Caco-2 (cell line): ENCODE measurements at regions not wholly inside any gene's neighbourhood (a gene's known extent, or its start where the extent isn't known, plus 50 kb on each side); places are given as distances from the start of the nearest gene placed in this dataset.
"Not testable (repeated sequence)": the region's sequence is repeated elsewhere in the genome, so short reads cannot be mapped to it uniquely, and the experiment has no call there.

Source experiments
- BruUV-seq: library from RNA; stranded (reverse); fragments of 400-500 nt; replicated peaks from 2 replicates; lab custom pipeline; 2021; lab: Mats Ljungman, UMichigan
- CTCF ChIA-PET: fragments of 300-600 bp; sonication (Branson Sonifier 250); formaldehyde crosslinking; loops from one replicate; lab custom pipeline; 2022; ENCODE audit warnings: antibody characterized with exemption; lab: Charles Lee
- POLR2A ChIA-PET: fragments of 300-600 bp; sonication (Branson Sonifier 250); formaldehyde crosslinking; loops from one replicate; lab custom pipeline; 2022; ENCODE audit warnings: antibody characterized with exemption; lab: Charles Lee
- DNase-seq, 2 experiments: peaks; one replicate each; pipeline versions ENCODE4 v3.0.0 to v3.0.0-alpha.2; 2020 to 2022
- H3K27me3 ChIP-seq: replicated peaks from 2 replicates; pipeline ENCODE4 v1.6.0; 2011; ENCODE audit warnings: low read length; ENCODE audit not compliant: control insufficient read depth, insufficient read depth
- H3K36me3 ChIP-seq: 2 replicates; pipeline ENCODE4 v1.5.1; 2011; ENCODE audit warnings: low read length; ENCODE audit not compliant: control insufficient read depth, insufficient read depth
- H3K4me1 ChIP-seq: fragments of 250-450 bp; sonication (Bioruptor Pico); 2 replicates; pipeline ENCODE4 v1.5.1; 2020; ENCODE audit warnings: mild to moderate bottlenecking
- H3K4me3 ChIP-seq: 2 replicates; pipeline ENCODE4 v1.5.1; 2011; ENCODE audit warnings: low read depth, mild to moderate bottlenecking, control low read depth, low read length
- H3K9me3 ChIP-seq: fragments of 250-450 bp; sonication (Bioruptor Pico); 2 replicates; pipeline ENCODE4 v1.5.1; 2020; ENCODE audit warnings: mild to moderate bottlenecking, moderate library complexity
- H3K27ac Mint-ChIP-seq: one replicate; pipeline ENCODE4 v1.8.0; 2022; ENCODE audit warnings: mixed read lengths; ENCODE audit not compliant: unreplicated experiment
- H3K27me3 Mint-ChIP-seq: one replicate; pipeline ENCODE4 v1.8.0; 2022; ENCODE audit warnings: mixed read lengths; ENCODE audit not compliant: insufficient read depth, unreplicated experiment
- H3K36me3 Mint-ChIP-seq: one replicate; pipeline ENCODE4 v1.8.0; 2022; ENCODE audit warnings: mild to moderate bottlenecking, mixed read lengths; ENCODE audit not compliant: insufficient read depth, unreplicated experiment
- H3K4me1 Mint-ChIP-seq: one replicate; pipeline ENCODE4 v1.8.0; 2022; ENCODE audit warnings: low read depth, mixed read lengths; ENCODE audit not compliant: unreplicated experiment
- H3K4me3 Mint-ChIP-seq: one replicate; pipeline ENCODE4 v1.8.0; 2022; ENCODE audit warnings: mild to moderate bottlenecking, moderate library complexity, mixed read lengths; ENCODE audit not compliant: unreplicated experiment
- H3K9me3 Mint-ChIP-seq: one replicate; pipeline ENCODE4 v1.8.0; 2022; ENCODE audit warnings: mixed read lengths; ENCODE audit not compliant: unreplicated experiment
- intact Hi-C: fragments of 100-400 bp; cut with micrococcal nuclease; formaldehyde crosslinking; loops from one replicate; pipeline ENCODE4 v1.10.0; 2022; ENCODE audit not compliant: unreplicated experiment
- TF ChIP-seq, protein P1 (sequence below), 2 experiments: fragments of 200-600 bp in 1 of 2; IDR thresholded peaks; 1 replicate in 1 of 2; 2 replicates in 1 of 2; pipeline versions ENCODE4 v1.5.1 to v1.8.0; 2011 to 2022; ENCODE audit warnings: antibody characterized with exemption in 1 of 2, control low read depth in 1 of 2, inconsistent platforms in 1 of 2, low read depth in 1 of 2, low read length in 1 of 2, mild to moderate bottlenecking in 1 of 2, moderate library complexity in 1 of 2; ENCODE audit not compliant: insufficient read depth in 1 of 2, severe bottlenecking in 1 of 2, unreplicated experiment in 1 of 2

DNA sequence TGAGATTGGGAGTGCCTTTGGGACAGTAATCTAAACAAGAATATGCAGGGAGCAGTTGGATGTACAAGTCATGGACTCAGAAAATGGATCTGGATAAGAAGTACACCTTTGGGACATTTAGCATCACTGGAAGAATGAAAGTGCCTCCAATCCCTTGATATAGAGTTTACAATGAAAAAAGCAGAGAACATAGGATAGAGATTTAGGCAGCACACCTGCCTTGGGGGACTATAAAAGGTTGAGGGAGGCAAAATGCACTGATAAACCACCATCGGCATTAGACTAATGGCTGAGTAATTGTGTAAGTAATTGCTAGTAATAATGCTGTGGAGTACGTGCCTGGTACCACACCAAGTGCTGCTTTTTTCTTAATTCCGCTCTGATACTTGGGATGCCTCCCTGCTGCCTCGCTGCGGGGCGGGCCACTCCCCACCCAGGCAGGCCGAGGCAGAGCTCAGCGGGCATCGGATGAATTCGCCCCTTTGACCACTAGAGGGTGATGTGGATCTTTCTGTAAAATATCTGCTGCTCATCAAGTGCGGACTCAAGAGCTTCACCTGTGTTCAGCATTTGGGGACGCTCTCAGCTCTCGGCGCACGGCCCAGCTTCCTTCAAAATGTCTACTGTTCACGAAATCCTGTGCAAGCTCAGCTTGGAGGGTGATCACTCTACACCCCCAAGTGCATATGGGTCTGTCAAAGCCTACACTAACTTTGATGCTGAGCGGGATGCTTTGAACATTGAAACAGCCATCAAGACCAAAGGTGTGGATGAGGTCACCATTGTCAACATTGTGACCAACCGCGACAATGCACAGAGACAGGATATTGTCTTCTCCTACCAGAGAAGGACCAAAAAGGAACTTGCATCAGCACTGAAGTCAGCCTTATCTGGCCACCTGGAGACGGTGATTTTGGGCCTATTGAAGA is 99.9 kb downstream of the ANKRD18B start:
- Histone ChIP-seq H3K27me3 (no peaks in the 10 kb centered on the region; the same call in 1 of the 2 replicates), H3K36me3 (no peaks in the 10 kb centered on the region), H3K9me3 (no peaks in the 10 kb centered on the region), H3K4me1 (no peaks in the 10 kb centered on the region), H3K4me3 (no peak overlapping the region)
- CTCF ChIA-PET, result interaction anchor here (0.5 to 2.9 kb wide), 30 partner anchors 9 to 542 kb away, joined by 3 to 137 read pairs (median 4); partner anchors contain the start of genes AQP3 and NOL6
- Mint-ChIP-seq H3K27me3 (peaks cover 8% of the 10 kb centered on the region), H3K27ac (no peak overlapping the region), H3K36me3 (no peaks in the 10 kb centered on the region), H3K9me3 (no peaks in the 10 kb centered on the region), H3K4me3 (no peak overlapping the region), H3K4me1 (peaks cover 13% of the 10 kb centered on the region)
- intact Hi-C loops, result loop anchor here (1.0 to 5.0 kb wide), 2 partner anchors 98 to 153 kb away; no protein-coding TSS in a partner anchor
- BruUV-seq, result no TSS peak
- TF ChIP-seq, protein P1, sequence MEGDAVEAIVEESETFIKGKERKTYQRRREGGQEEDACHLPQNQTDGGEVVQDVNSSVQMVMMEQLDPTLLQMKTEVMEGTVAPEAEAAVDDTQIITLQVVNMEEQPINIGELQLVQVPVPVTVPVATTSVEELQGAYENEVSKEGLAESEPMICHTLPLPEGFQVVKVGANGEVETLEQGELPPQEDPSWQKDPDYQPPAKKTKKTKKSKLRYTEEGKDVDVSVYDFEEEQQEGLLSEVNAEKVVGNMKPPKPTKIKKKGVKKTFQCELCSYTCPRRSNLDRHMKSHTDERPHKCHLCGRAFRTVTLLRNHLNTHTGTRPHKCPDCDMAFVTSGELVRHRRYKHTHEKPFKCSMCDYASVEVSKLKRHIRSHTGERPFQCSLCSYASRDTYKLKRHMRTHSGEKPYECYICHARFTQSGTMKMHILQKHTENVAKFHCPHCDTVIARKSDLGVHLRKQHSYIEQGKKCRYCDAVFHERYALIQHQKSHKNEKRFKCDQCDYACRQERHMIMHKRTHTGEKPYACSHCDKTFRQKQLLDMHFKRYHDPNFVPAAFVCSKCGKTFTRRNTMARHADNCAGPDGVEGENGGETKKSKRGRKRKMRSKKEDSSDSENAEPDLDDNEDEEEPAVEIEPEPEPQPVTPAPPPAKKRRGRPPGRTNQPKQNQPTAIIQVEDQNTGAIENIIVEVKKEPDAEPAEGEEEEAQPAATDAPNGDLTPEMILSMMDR (IDR thresholded peaks at IDR 0.05; ENCODE audit: insufficient read depth in 1 of 2, low read depth in 1 of 2, low read length in 1 of 2, severe bottlenecking in 1 of 2, unreplicated experiment in 1 of 2), result peak; percentile 82 to 89
- peak; percentile 71 to 84 for DNase-seq
- POLR2A ChIA-PET, result no interaction called here

DNA sequence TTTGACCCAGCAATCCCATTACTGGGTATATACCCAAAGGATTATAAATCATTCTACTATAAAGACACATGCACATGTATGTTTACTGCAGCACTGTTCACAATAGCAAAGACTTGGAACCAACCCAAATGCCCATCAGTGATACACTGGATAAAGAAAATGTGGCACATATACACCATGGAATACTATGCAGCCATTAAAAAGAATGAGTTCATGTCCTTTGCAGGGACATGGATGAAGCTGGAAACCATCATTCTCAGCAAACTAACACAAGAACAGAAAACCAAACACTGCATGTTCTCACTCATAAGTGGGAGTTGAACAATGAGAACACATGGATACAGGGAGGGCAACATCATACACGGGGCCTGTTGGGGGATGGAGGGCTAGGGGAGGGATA is 104.3 kb downstream of the ANKRD18B start:
- intact Hi-C loops, H3K36me3 Mint-ChIP-seq, H3K4me3 Mint-ChIP-seq, H3K36me3 ChIP-seq, H3K9me3 Mint-ChIP-seq, BruUV-seq, DNase-seq, CTCF ChIA-PET, H3K9me3 ChIP-seq, H3K27ac Mint-ChIP-seq, H3K27me3 Mint-ChIP-seq, H3K27me3 ChIP-seq, H3K4me1 Mint-ChIP-seq, H3K4me3 ChIP-seq, H3K4me1 ChIP-seq: not testable (repeated sequence)
- POLR2A ChIA-PET, result interaction anchor here (0.5 kb wide), 1 partner anchor 309 kb away, joined by 4 read pairs; no protein-coding TSS in a partner anchor

DNA sequence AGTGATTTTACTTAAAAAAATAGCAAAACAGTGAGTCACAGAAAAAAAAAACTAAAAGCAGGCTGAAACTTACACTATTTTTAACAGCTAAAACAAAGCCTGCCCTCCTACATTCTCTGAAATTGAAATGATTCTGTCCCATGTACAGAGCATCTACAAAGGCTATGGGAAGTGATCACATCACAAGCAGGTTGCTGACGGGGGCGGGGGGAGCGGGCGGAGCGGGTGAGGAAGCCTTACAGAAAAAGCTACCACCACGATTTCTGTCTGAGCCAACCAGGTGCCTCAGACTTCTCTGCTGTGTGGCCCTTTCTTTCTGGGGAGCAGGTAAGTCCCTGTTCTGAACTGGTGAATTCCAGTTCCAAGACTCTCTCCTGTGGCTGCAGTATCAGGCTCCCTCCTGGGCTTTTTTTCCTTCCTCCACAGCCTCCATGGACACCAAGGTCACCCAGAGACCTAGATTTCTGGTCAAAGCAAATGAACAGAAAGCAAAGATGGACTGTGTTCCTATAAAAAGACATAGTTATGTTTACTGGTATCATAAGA is 104.9 kb downstream of the ANKRD18B start:
- Histone ChIP-seq H3K4me1 (no peaks in the 10 kb centered on the region), H3K4me3 (no peak overlapping the region), H3K27me3 (no peaks in the 10 kb centered on the region), H3K9me3 (no peaks in the 10 kb centered on the region), H3K36me3 (no peaks in the 10 kb centered on the region)
- H3K36me3 Mint-ChIP-seq, result no peaks in the 10 kb centered on the region
- BruUV-seq, result no TSS peak
- ChIA-PET CTCF (interaction anchor here (0.7 kb wide), 1 partner anchor 93 kb away, joined by 3 read pairs; no protein-coding TSS in a partner anchor), POLR2A (interaction anchor here (0.5 kb wide), 1 partner anchor 308 kb away, joined by 4 read pairs; no protein-coding TSS in a partner anchor)
- DNase-seq, result no peak
- H3K4me1 Mint-ChIP-seq, result peaks cover 5% of the 10 kb centered on the region
- H3K27me3 Mint-ChIP-seq, result peaks cover 11% of the 10 kb centered on the region
- H3K27ac Mint-ChIP-seq, result no peak overlapping the region
- no peak overlapping the region for H3K4me3 Mint-ChIP-seq
- TF ChIP-seq, protein P1 (IDR thresholded peaks at IDR 0.05; ENCODE audit: insufficient read depth in 1 of 2, low read depth in 1 of 2, low read length in 1 of 2, severe bottlenecking in 1 of 2, unreplicated experiment in 1 of 2), result no peak
- intact Hi-C loops, result no loop called here
- H3K9me3 Mint-ChIP-seq, result no peaks in the 10 kb centered on the region
